HCT116 (cell line): ENCODE measurements at regions not wholly inside any gene's neighbourhood (a gene's known extent, or its start where the extent isn't known, plus 50 kb on each side); places are given as distances from the start of the nearest gene placed in this dataset.

Experiments used
- ATAC-seq: fragments of 200-7000 bp; cut with Tn5 transposase; 2 replicates; pipeline ENCODE4 v1.9.1; 2020; ENCODE audit warnings: mild to moderate bottlenecking, moderate library complexity
- BruUV-seq: library from RNA; stranded (reverse); fragments of 400-500 nt; replicated peaks from 2 replicates; lab custom pipeline; 2021; lab: Mats Ljungman, UMichigan
- CTCF ChIA-PET: fragments of 300-600 bp; sonication (Branson Sonifier 250); formaldehyde crosslinking; loops from one replicate; lab custom pipeline; 2021; ENCODE audit warnings: antibody characterized with exemption; lab: Charles Lee
- POLR2A ChIA-PET: fragments of 300-600, 350-600 bp; sonication (Branson Sonifier 250); formaldehyde crosslinking; loops from one replicate; lab custom pipeline; 2021; ENCODE audit warnings: antibody characterized with exemption; lab: Charles Lee
- RAD21 ChIA-PET, 2 experiments: fragments of 300-600 bp; sonication (Branson Sonifier 250); formaldehyde crosslinking; loops; one replicate each; lab custom pipeline; 2023; ENCODE audit warnings: low total read pairs in 2 of 2; ENCODE audit not compliant: uncharacterized antibody in 2 of 2, unreplicated experiment in 2 of 2, low non-redundant PET in 1 of 2; lab: Charles Lee
- DNase-seq: peaks from one replicate; pipeline ENCODE4 v3.0.0-alpha.2; 2010; ENCODE audit warnings: low read depth, low spot score
- H2AFZ ChIP-seq: fragments of 200-600 bp; shearing (Covaris generic), sonication (generic); 2 replicates; pipeline ENCODE4 v1.6.1; 2017; ENCODE audit warnings: low read depth, mixed run types, mixed read lengths, antibody characterized with exemption, low read length; ENCODE audit not compliant: poor library complexity, severe bottlenecking
- H3K27ac ChIP-seq: 2 replicates; pipeline ENCODE4 v1.5.1; 2012; ENCODE audit warnings: low read depth, low read length
- H3K27me3 ChIP-seq: fragments of 200-600 bp; sonication (generic); 2 replicates; pipeline ENCODE4 v1.6.1; 2016; ENCODE audit warnings: mixed run types, low read length, mixed read lengths; ENCODE audit not compliant: insufficient read depth
- H3K36me3 ChIP-seq, 2 experiments: fragments of 200-500 bp in 1 of 2; fragments of 200-600 bp in 1 of 2; sonication (Bioruptor generic) in 1 of 2; sonication (generic) in 1 of 2; 2 replicates each; pipeline versions ENCODE4 v1.5.1 to v1.6.1; 2014 to 2016; ENCODE audit warnings: low read length in 2 of 2, inconsistent platforms in 1 of 2, mixed read lengths in 1 of 2, mixed run types in 1 of 2; ENCODE audit not compliant: insufficient read depth in 2 of 2, control insufficient read depth in 1 of 2
- H3K4me1 ChIP-seq, 2 experiments: fragments of 200-600 bp in 1 of 2; sonication (generic) in 1 of 2; 2 replicates each; pipeline versions ENCODE4 v1.5.1 to v1.6.1; 2012 to 2017; ENCODE audit warnings: low read length in 2 of 2, inconsistent platforms in 1 of 2, mild to moderate bottlenecking in 1 of 2, mixed read lengths in 1 of 2, mixed run types in 1 of 2, moderate library complexity in 1 of 2; ENCODE audit not compliant: insufficient read depth in 2 of 2, control insufficient read depth in 1 of 2
- H3K4me2 ChIP-seq: fragments of 200-600 bp; sonication (generic); 2 replicates; pipeline ENCODE4 v1.6.1; 2017; ENCODE audit warnings: mixed run types, low read length, mixed read lengths
- H3K4me3 ChIP-seq, 2 experiments: fragments of 200-600 bp in 1 of 2; sonication (generic) in 1 of 2; replicated peaks in 1 of 2; 2 replicates each; pipeline ENCODE4 v1.5.1; 2011 to 2016; ENCODE audit warnings: low read length in 2 of 2, control low read depth in 1 of 2, low read depth in 1 of 2, mild to moderate bottlenecking in 1 of 2, mixed read lengths in 1 of 2, mixed run types in 1 of 2
- H3K79me2 ChIP-seq: fragments of 200-600 bp; sonication (generic); 2 replicates; pipeline ENCODE4 v1.6.1; 2017; ENCODE audit warnings: mild to moderate bottlenecking, mixed run types, low read length, moderate library complexity, mixed read lengths; ENCODE audit not compliant: insufficient read depth
- H3K9ac ChIP-seq: fragments of 200-600 bp; sonication (generic); 2 replicates; pipeline ENCODE4 v1.6.1; 2016; ENCODE audit warnings: low read length, mixed read lengths
- H3K9me2 ChIP-seq: fragments of 200-600 bp; sonication (generic), shearing (Covaris generic); 2 replicates; pipeline ENCODE4 v1.6.1; 2017; ENCODE audit warnings: mixed run types, mild to moderate bottlenecking, moderate library complexity; ENCODE audit not compliant: insufficient read depth
- H3K9me3 ChIP-seq, 2 experiments: fragments of 200-500 bp in 1 of 2; fragments of 200-600 bp in 1 of 2; sonication (Bioruptor generic) in 1 of 2; sonication (generic) in 1 of 2; 2 replicates each; pipeline ENCODE4 v1.6.1; 2014 to 2017; ENCODE audit warnings: low read length in 2 of 2, mixed read lengths in 2 of 2, inconsistent platforms in 1 of 2, low read depth in 1 of 2, mild to moderate bottlenecking in 1 of 2, mixed run types in 1 of 2, moderate library complexity in 1 of 2; ENCODE audit not compliant: control insufficient read depth in 1 of 2, insufficient read depth in 1 of 2
- H4K20me1 ChIP-seq: fragments of 200-600 bp; sonication (generic), shearing (Covaris generic); 2 replicates; pipeline ENCODE4 v1.6.1; 2017; ENCODE audit warnings: mixed run types, mild to moderate bottlenecking, moderate library complexity; ENCODE audit not compliant: insufficient read depth
- ATF3 ChIP-seq: IDR thresholded peaks from 2 replicates; pipeline ENCODE4 v1.6.1; 2012
- CBX3 ChIP-seq: IDR thresholded peaks from 2 replicates; pipeline ENCODE4 v1.6.1; 2012; ENCODE audit warnings: low read depth
- CEBPB ChIP-seq: IDR thresholded peaks from 2 replicates; pipeline ENCODE4 v1.6.1; 2012; ENCODE audit warnings: low read depth
- CTCF ChIP-seq, 3 experiments: fragments of 200-600 bp in 1 of 3; sonication (generic) in 1 of 3; IDR thresholded peaks in 2 of 3; conservative IDR thresholded peaks in 1 of 3; 2 replicates each; pipeline ENCODE4 v1.5.1; 2012 to 2017; ENCODE audit warnings: low read depth in 2 of 3, low read length in 2 of 3, antibody characterized with exemption in 1 of 3, borderline replicate concordance in 1 of 3, control low read depth in 1 of 3, mild to moderate bottlenecking in 1 of 3, mixed read lengths in 1 of 3, mixed run types in 1 of 3, moderate library complexity in 1 of 3; ENCODE audit not compliant: insufficient read depth in 1 of 3
- ELF1 ChIP-seq: IDR thresholded peaks from 2 replicates; pipeline ENCODE4 v1.6.1; 2012; ENCODE audit warnings: low read depth, borderline replicate concordance
- EZH2phosphoT487 ChIP-seq: fragments of 200-600 bp; IDR thresholded peaks from 2 replicates; pipeline ENCODE4 v1.6.1; 2018; ENCODE audit warnings: antibody characterized with exemption, borderline replicate concordance
- FOSL1 ChIP-seq: IDR thresholded peaks from 2 replicates; pipeline ENCODE4 v1.6.1; 2012; ENCODE audit warnings: low read depth
- JUND ChIP-seq: IDR thresholded peaks from 2 replicates; pipeline ENCODE4 v1.6.1; 2012
- POLR2AphosphoS5 ChIP-seq: IDR thresholded peaks from 2 replicates; pipeline ENCODE4 v1.6.1; 2011; ENCODE audit warnings: mild to moderate bottlenecking, low read depth, low read length, moderate library complexity
- RAD21 ChIP-seq: IDR thresholded peaks from 2 replicates; pipeline ENCODE4 v1.6.1; 2012; ENCODE audit warnings: low read depth, mild to moderate bottlenecking
- REST ChIP-seq: IDR thresholded peaks from 2 replicates; pipeline ENCODE4 v1.6.1; 2012; ENCODE audit warnings: low read depth
- SIN3A ChIP-seq: IDR thresholded peaks from 2 replicates; pipeline ENCODE4 v1.6.1; 2012; ENCODE audit warnings: low read depth
- SP1 ChIP-seq: IDR thresholded peaks from 2 replicates; pipeline ENCODE4 v1.6.1; 2012; ENCODE audit warnings: low read depth
- SRF ChIP-seq: IDR thresholded peaks from 2 replicates; pipeline ENCODE4 v1.6.1; 2012; ENCODE audit warnings: low read depth
- TCF7L2 ChIP-seq: IDR thresholded peaks from 2 replicates; pipeline ENCODE4 v1.7.0; 2011; ENCODE audit warnings: borderline replicate concordance, inconsistent platforms; ENCODE audit not compliant: insufficient read depth, insufficient read length; ENCODE audit errors: extremely low read depth
- YY1 ChIP-seq: IDR thresholded peaks from 2 replicates; pipeline ENCODE4 v1.6.1; 2011; ENCODE audit warnings: low read length, low read depth, moderate library complexity, mild to moderate bottlenecking; ENCODE audit not compliant: insufficient replicate concordance; ENCODE audit errors: extremely low read depth
- ZFX ChIP-seq: fragments of 450-650 bp; IDR thresholded peaks from 2 replicates; pipeline ENCODE4 v1.6.1; 2017
- ZNF274 ChIP-seq: fragments of 200-500 bp; sonication (Bioruptor generic); IDR thresholded peaks from 2 replicates; pipeline ENCODE4 v1.6.1; 2014; ENCODE audit warnings: mild to moderate bottlenecking, low read depth, low read length, inconsistent platforms
- intact Hi-C: fragments of 100-400 bp; cut with micrococcal nuclease; formaldehyde crosslinking; loops from 2 replicates; pipeline ENCODE4 v1.10.0; 2022

- DNase-seq = no peak
- CTCF ChIA-PET = no interaction called here
- intact Hi-C loops = no loop called here
Observed at GRCh38 chr6:4189249-4189648, 53.9 kb upstream of the ECI2 start.

GRCh38 chr6:4188801-4189200 is 53.4 kb upstream of the ECI2 start:
- intact Hi-C loops = no loop called here
- H3K27ac ChIP-seq = no peak overlapping the region
- H3K4me1 ChIP-seq = no peaks in the 10 kb centered on the region
- H3K9me3 ChIP-seq = no peaks in the 10 kb centered on the region
- no peak overlapping the region for H3K9ac ChIP-seq
- CTCF ChIA-PET = no interaction called here
- POLR2A ChIA-PET = no interaction called here
- no peaks in the 10 kb centered on the region for H3K9me2 ChIP-seq
- H3K4me2 ChIP-seq = no peak overlapping the region
- no peaks in the 10 kb centered on the region for H4K20me1 ChIP-seq
- ATAC-seq = no peak
- TF ChIP-seq CTCF (IDR thresholded peaks at IDR 0.05 in 2 of 3, conservative IDR thresholded peaks at IDR 0.05 in 1 of 3; ENCODE audit: borderline replicate concordance in 1 of 3, insufficient read depth in 1 of 3, low read depth in 2 of 3, low read length in 2 of 3) (no peak), SP1 (no peak), FOSL1 (no peak), SIN3A (no peak), ATF3 (no peak), YY1 (no peak), JUND (no peak), REST (no peak), SRF (no peak), TCF7L2 (no peak), POLR2AphosphoS5 (no peak), CBX3 (no peak), ZNF274 (no peak), ELF1 (no peak), RAD21 (no peak), EZH2phosphoT487 (no peak), ZFX (no peak)
- DNase-seq = no peak
- H3K4me3 ChIP-seq = no peak overlapping the region
- H3K79me2 ChIP-seq = no peaks in the 10 kb centered on the region
- BruUV-seq = no TSS peak
- H3K36me3 ChIP-seq = no peaks in the 10 kb centered on the region
- RAD21 ChIA-PET = no interaction called here
- H3K27me3 ChIP-seq = no peaks in the 10 kb centered on the region
- H2AFZ ChIP-seq = no peak overlapping the region

More at GRCh38 chr6:4189249-4189648, 53.9 kb upstream of the ECI2 start:
- no peaks in the 10 kb centered on the region for H3K9me3 ChIP-seq
- H3K36me3 ChIP-seq = no peaks in the 10 kb centered on the region
- no peak overlapping the region for H3K27ac ChIP-seq
- H3K9ac ChIP-seq = no peak overlapping the region
- no peak overlapping the region for H3K4me2 ChIP-seq
- no peak overlapping the region for H2AFZ ChIP-seq
- BruUV-seq = no TSS peak
- ChIA-PET POLR2A (no interaction called here), RAD21 (no interaction called here)
- no peaks in the 10 kb centered on the region for H3K4me1 ChIP-seq
- no peaks in the 10 kb centered on the region for H3K9me2 ChIP-seq
- no peak for TF ChIP-seq CEBPB
- H3K79me2 ChIP-seq = no peaks in the 10 kb centered on the region
- no peaks in the 10 kb centered on the region for H3K27me3 ChIP-seq
- no peak for ATAC-seq
- no peaks in the 10 kb centered on the region for H4K20me1 ChIP-seq
- no peak overlapping the region for H3K4me3 ChIP-seq
